A673 (cell line): ENCODE measurements at regions not wholly inside any gene's neighbourhood (a gene's known extent, or its start where the extent isn't known, plus 50 kb on each side); places are given as distances from the start of the nearest gene placed in this dataset. TPM values are rescaled to one million over a fixed set of nuclear protein-coding genes. Genes with fewer than 3 reads are reported as not detected.
"Not testable (repeated sequence)": the region's sequence is repeated elsewhere in the genome, so short reads cannot be mapped to it uniquely, and the experiment has no call there.

ENCODE experiments used
- BruUV-seq: library from RNA; stranded (reverse); fragments of 400-500 nt; replicated peaks from 2 replicates; lab custom pipeline; 2021; lab: Mats Ljungman, UMichigan
- CTCF ChIA-PET: fragments of 300-600 bp; sonication (Branson Sonifier 250); formaldehyde crosslinking; loops from one replicate; lab custom pipeline; 2022; ENCODE audit warnings: antibody characterized with exemption; lab: Charles Lee
- POLR2A ChIA-PET: fragments of 300-600 bp; sonication (Branson Sonifier 250); formaldehyde crosslinking; loops from one replicate; lab custom pipeline; 2022; ENCODE audit warnings: antibody characterized with exemption; ENCODE audit not compliant: low non-redundant PET; lab: Charles Lee
- DNase-seq: peaks from one replicate; pipeline ENCODE4 v3.0.0-alpha.2; 2015; ENCODE audit warnings: low spot score
- H3K27ac ChIP-seq: fragments of 200-600 bp; sonication (generic); 2 replicates; pipeline ENCODE4 v1.5.1; 2016; ENCODE audit warnings: mixed run types, low read depth, mild to moderate bottlenecking, mixed read lengths, antibody characterized with exemption, low read length; ENCODE audit not compliant: poor library complexity, severe bottlenecking
- H3K27me3 ChIP-seq: fragments of 200-600 bp; sonication (generic); replicated peaks from 2 replicates; pipeline ENCODE4 v1.6.1; 2017; ENCODE audit warnings: mixed run types, low read depth, mild to moderate bottlenecking, mixed read lengths, antibody characterized with exemption, low read length; ENCODE audit not compliant: insufficient read depth, poor library complexity
- H3K36me3 ChIP-seq: fragments of 200-600 bp; sonication (generic); 2 replicates; pipeline ENCODE4 v1.6.1; 2016; ENCODE audit warnings: mixed run types, mild to moderate bottlenecking, mixed read lengths, antibody characterized with exemption, low read length; ENCODE audit not compliant: insufficient read depth, poor library complexity, severe bottlenecking
- H3K4me1 ChIP-seq: fragments of 200-600 bp; sonication (generic); 2 replicates; pipeline ENCODE4 v1.6.1; 2017; ENCODE audit warnings: mixed run types, mild to moderate bottlenecking, mixed read lengths, antibody characterized with exemption, low read length; ENCODE audit not compliant: insufficient read depth, poor library complexity, severe bottlenecking
- H3K4me3 ChIP-seq: fragments of 200-600 bp; sonication (generic); 2 replicates; pipeline ENCODE4 v1.5.1; 2016; ENCODE audit warnings: low read depth, mixed run types, mild to moderate bottlenecking, mixed read lengths, low read length; ENCODE audit not compliant: poor library complexity, severe bottlenecking
- H3K9me3 ChIP-seq: fragments of 200-600 bp; sonication (generic); 2 replicates; pipeline ENCODE4 v1.6.1; 2016; ENCODE audit warnings: mixed run types, low read depth, mild to moderate bottlenecking, mixed read lengths, antibody characterized with exemption, low read length; ENCODE audit not compliant: poor library complexity, severe bottlenecking
- CTCF ChIP-seq: fragments of 300-800, 200-600 bp; sonication (generic); conservative IDR thresholded peaks from 2 replicates; pipeline ENCODE4 v1.5.1; 2017; ENCODE audit warnings: low read depth, mild to moderate bottlenecking, antibody characterized with exemption, low read length, moderate library complexity, mixed read lengths
- EZH2 ChIP-seq: fragments of 200-600 bp; sonication (generic); IDR thresholded peaks from 2 replicates; pipeline ENCODE4 v1.6.1; 2017; ENCODE audit warnings: borderline replicate concordance, low read depth, mild to moderate bottlenecking, mixed read lengths, antibody characterized with exemption, low read length; ENCODE audit not compliant: poor library complexity, severe bottlenecking
- intact Hi-C: fragments of 100-400 bp; cut with micrococcal nuclease; formaldehyde crosslinking; loops from one replicate; pipeline ENCODE4 v1.10.0; 2022; ENCODE audit not compliant: unreplicated experiment
- microRNA-seq: library from miRNA; unstranded; fragments of <30 nt; microRNA quantifications from one replicate; pipeline ENCODE4 v1.2.0, GENCODE V29; 2021

GRCh38 chrX:77389891-77390290 is 57.3 kb upstream of the FGF16 start:
- H3K4me1 ChIP-seq = no peaks in the 10 kb centered on the region
- no peaks in the 10 kb centered on the region for H3K36me3 ChIP-seq
- TF ChIP-seq EZH2 (no peak), CTCF (no peak)
- BruUV-seq = no TSS peak
- H3K27ac ChIP-seq = no peak overlapping the region
- ChIA-PET CTCF (interaction anchor here (0.6 kb wide), 1 partner anchor 638 kb away, joined by 4 read pairs; no protein-coding TSS in a partner anchor), POLR2A (no interaction called here)
- H3K9me3 ChIP-seq = no peaks in the 10 kb centered on the region
- no peaks in the 10 kb centered on the region for H3K27me3 ChIP-seq
- no peak overlapping the region for H3K4me3 ChIP-seq
- intact Hi-C loops = no loop called here
- no peak for DNase-seq

GRCh38 chrX:77390365-77390764 is 56.8 kb upstream of the FGF16 start:
- POLR2A ChIA-PET, intact Hi-C loops, H3K4me3 ChIP-seq, H3K9me3 ChIP-seq, H3K36me3 ChIP-seq, H3K27ac ChIP-seq, DNase-seq, H3K4me1 ChIP-seq, BruUV-seq, H3K27me3 ChIP-seq: not testable (repeated sequence)
- CTCF ChIA-PET = interaction anchor here (0.6 kb wide), 1 partner anchor 638 kb away, joined by 4 read pairs; no protein-coding TSS in a partner anchor

- Histone ChIP-seq H3K36me3 (no peaks in the 10 kb centered on the region), H3K4me1 (no peaks in the 10 kb centered on the region), H3K27me3 (no peaks in the 10 kb centered on the region), H3K4me3 (no peak overlapping the region), H3K27ac (no peak overlapping the region), H3K9me3 (no peaks in the 10 kb centered on the region)
- no TSS peak for BruUV-seq
- no peak for TF ChIP-seq EZH2
- TF ChIP-seq CTCF = no peak
- DNase-seq = no peak
- POLR2A ChIA-PET = no interaction called here
- CTCF ChIA-PET = no interaction called here
- intact Hi-C loops = no loop called here
Observed at GRCh38 chrX:77396781-77397180, 50.4 kb upstream of the FGF16 start.

Small RNA genes in the stretch of these regions (microRNA-seq; reads per million reads assigned to microRNA genes)
- not detected for gene MIR325
- gene MIR384 = not detected
